K562 (cell line): ENCODE measurements at regions not wholly inside any gene's neighbourhood (a gene's known extent, or its start where the extent isn't known, plus 50 kb on each side); places are given as distances from the start of the nearest gene placed in this dataset.

ENCODE experiments used
- CBX5 ChIP-seq: IDR thresholded peaks from 2 replicates; pipeline ENCODE4 v1.6.1; 2014; ENCODE audit warnings: low read depth, borderline replicate concordance
- CHD1 ChIP-seq: fragments of 200-600 bp; sonication (generic); IDR thresholded peaks from one replicate; pipeline ENCODE4 v1.6.1; 2012; ENCODE audit warnings: mild to moderate bottlenecking, moderate library complexity, low read length, inconsistent platforms
- JUN ChIP-seq, 2 experiments: sonication (generic) in 1 of 2; formaldehyde crosslinking in 1 of 2; IDR thresholded peaks; 2 replicates each; pipeline versions ENCODE4 v1.6.1 to v1.8.0; 2012 to 2022; ENCODE audit warnings: borderline replicate concordance in 2 of 2, mild to moderate bottlenecking in 2 of 2, improper control_type of control experiment in 1 of 2, low read depth in 1 of 2, low read length in 1 of 2, missing genetic modification reagents in 1 of 2
- MGA ChIP-seq: fragments of 450-650 bp; IDR thresholded peaks from 2 replicates; pipeline ENCODE4 v1.6.1; 2016; ENCODE audit warnings: mild to moderate bottlenecking, moderate library complexity
- PURB ChIP-seq: sonication (generic); formaldehyde crosslinking; IDR thresholded peaks from 2 replicates; pipeline ENCODE4 v1.9.0; 2021; ENCODE audit warnings: low read depth, mild to moderate bottlenecking, missing genetic modification reagents
- RBM17 ChIP-seq: fragments of 200-400 bp; formaldehyde crosslinking; IDR thresholded peaks from 2 replicates; pipeline ENCODE4 v1.6.1; 2017; ENCODE audit warnings: low read depth, mild to moderate bottlenecking, low read length, borderline replicate concordance
- SRF ChIP-seq, 2 experiments: fragments of 250-450, 450-650 bp in 1 of 2; sonication (Bioruptor Pico) in 1 of 2; sonication (generic) in 1 of 2; formaldehyde crosslinking; IDR thresholded peaks; 2 replicates each; pipeline versions ENCODE4 v1.5.0 to v1.5.1; 2020 to 2022; ENCODE audit warnings: mild to moderate bottlenecking in 1 of 2, missing genetic modification reagents in 1 of 2
- ZBTB17 ChIP-seq: fragments of 450-650 bp; formaldehyde crosslinking; IDR thresholded peaks from 2 replicates; pipeline ENCODE4 v1.4.0; 2020; ENCODE audit warnings: mild to moderate bottlenecking
- ZNF124 ChIP-seq: sonication (generic); formaldehyde crosslinking; IDR thresholded peaks from 2 replicates; pipeline ENCODE4 v1.8.1; 2022; ENCODE audit warnings: missing genetic modification reagents
- TF ChIP-seq, protein P1 (sequence below): fragments of 250-450 bp; sonication (Bioruptor Pico); IDR thresholded peaks from 2 replicates; pipeline ENCODE4 v1.4.0; 2020; ENCODE audit warnings: mild to moderate bottlenecking, moderate library complexity

- TF ChIP-seq JUN (IDR thresholded peaks at IDR 0.05; ENCODE audit: borderline replicate concordance, low read depth, low read length): no peak
- TF ChIP-seq JUN (CRISPR knock-in tag; IDR thresholded peaks at IDR 0.05; ENCODE audit: borderline replicate concordance): no peak
- no peak for TF ChIP-seq MGA
- TF ChIP-seq ZNF124 (CRISPR knock-in tag): no peak
- TF ChIP-seq, protein P1, sequence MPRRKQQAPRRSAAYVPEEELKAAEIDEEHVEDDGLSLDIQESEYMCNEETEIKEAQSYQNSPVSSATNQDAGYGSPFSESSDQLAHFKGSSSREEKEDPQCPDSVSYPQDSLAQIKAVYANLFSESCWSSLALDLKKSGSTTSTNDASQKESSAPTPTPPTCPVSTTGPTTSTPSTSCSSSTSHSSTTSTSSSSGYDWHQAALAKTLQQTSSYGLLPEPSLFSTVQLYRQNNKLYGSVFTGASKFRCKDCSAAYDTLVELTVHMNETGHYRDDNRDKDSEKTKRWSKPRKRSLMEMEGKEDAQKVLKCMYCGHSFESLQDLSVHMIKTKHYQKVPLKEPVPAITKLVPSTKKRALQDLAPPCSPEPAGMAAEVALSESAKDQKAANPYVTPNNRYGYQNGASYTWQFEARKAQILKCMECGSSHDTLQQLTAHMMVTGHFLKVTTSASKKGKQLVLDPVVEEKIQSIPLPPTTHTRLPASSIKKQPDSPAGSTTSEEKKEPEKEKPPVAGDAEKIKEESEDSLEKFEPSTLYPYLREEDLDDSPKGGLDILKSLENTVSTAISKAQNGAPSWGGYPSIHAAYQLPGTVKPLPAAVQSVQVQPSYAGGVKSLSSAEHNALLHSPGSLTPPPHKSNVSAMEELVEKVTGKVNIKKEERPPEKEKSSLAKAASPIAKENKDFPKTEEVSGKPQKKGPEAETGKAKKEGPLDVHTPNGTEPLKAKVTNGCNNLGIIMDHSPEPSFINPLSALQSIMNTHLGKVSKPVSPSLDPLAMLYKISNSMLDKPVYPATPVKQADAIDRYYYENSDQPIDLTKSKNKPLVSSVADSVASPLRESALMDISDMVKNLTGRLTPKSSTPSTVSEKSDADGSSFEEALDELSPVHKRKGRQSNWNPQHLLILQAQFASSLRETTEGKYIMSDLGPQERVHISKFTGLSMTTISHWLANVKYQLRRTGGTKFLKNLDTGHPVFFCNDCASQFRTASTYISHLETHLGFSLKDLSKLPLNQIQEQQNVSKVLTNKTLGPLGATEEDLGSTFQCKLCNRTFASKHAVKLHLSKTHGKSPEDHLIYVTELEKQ (CRISPR knock-in tag): peak; percentile 85
- TF ChIP-seq RBM17: no peak
- TF ChIP-seq CHD1: no peak
- TF ChIP-seq ZBTB17 (CRISPR knock-in tag): peak; percentile 90
- TF ChIP-seq PURB (CRISPR knock-in tag): no peak
- TF ChIP-seq CBX5: no peak
- TF ChIP-seq SRF (CRISPR knock-in tag; IDR thresholded peaks at IDR 0.05): no peak
These were observed 743.2 kb downstream of the TRAM1L1 start (continued) for GRCh38 chr4:116342143-116342542.
